GM18870 (cell line): ENCODE measurements at regions not wholly inside any gene's neighbourhood (a gene's known extent, or its start where the extent isn't known, plus 50 kb on each side); places are given as distances from the start of the nearest gene placed in this dataset.

Source experiments
- ATAC-seq: cut with Tn5 transposase; IDR thresholded peaks from one replicate; pipeline ENCODE4 v1.9.1; 2021; ENCODE audit warnings: moderate library complexity; ENCODE audit not compliant: unreplicated experiment

- no peak for ATAC-seq
Observed at GRCh38 chr6:93581371-93581770, 162.0 kb upstream of the EPHA7 start.

GRCh38 chr6:93580446-93580845 is 161.1 kb upstream of the EPHA7 start:
- ATAC-seq, result no peak

GRCh38 chr6:93575495-93576267 is 156.3 kb upstream of the EPHA7 start:
- ATAC-seq, result no peak

GRCh38 chr6:93574299-93574698 is 154.9 kb upstream of the EPHA7 start:
- ATAC-seq, result no peak

- no peak for ATAC-seq
Observed at GRCh38 chr6:93571346-93571745, 152.0 kb upstream of the EPHA7 start.

GRCh38 chr6:93568169-93568568 is 148.8 kb upstream of the EPHA7 start:
- no peak for ATAC-seq

- no peak for ATAC-seq
Observed at GRCh38 chr6:93567164-93567563, 147.8 kb upstream of the EPHA7 start.

GRCh38 chr6:93566285-93566684 is 146.9 kb upstream of the EPHA7 start:
- ATAC-seq, result no peak

GRCh38 chr6:93562582-93562981 is 143.2 kb upstream of the EPHA7 start:
- ATAC-seq, result no peak

GRCh38 chr6:93555292-93555691 is 135.9 kb upstream of the EPHA7 start:
- no peak for ATAC-seq

GRCh38 chr6:93554018-93554417 is 134.7 kb upstream of the EPHA7 start:
- ATAC-seq, result no peak

GRCh38 chr6:93550551-93551276 is 131.4 kb upstream of the EPHA7 start:
- no peak for ATAC-seq

- ATAC-seq, result no peak
Observed at GRCh38 chr6:93549868-93550267, 130.5 kb upstream of the EPHA7 start.

- no peak for ATAC-seq
Observed at GRCh38 chr6:93524671-93525451, 105.5 kb upstream of the EPHA7 start.

- ATAC-seq, result no peak
Observed at GRCh38 chr6:93523365-93523764, 104.0 kb upstream of the EPHA7 start.

- ATAC-seq, result no peak
Observed at GRCh38 chr6:93516441-93516840, 97.1 kb upstream of the EPHA7 start.

GRCh38 chr6:93515736-93516135 is 96.4 kb upstream of the EPHA7 start:
- no peak for ATAC-seq

- ATAC-seq, result no peak
Observed at GRCh38 chr6:93498713-93499112, 79.4 kb upstream of the EPHA7 start.

- no peak for ATAC-seq
Observed at GRCh38 chr6:93496548-93496947, 77.2 kb upstream of the EPHA7 start.

- no peak for ATAC-seq
Observed at GRCh38 chr6:93494057-93494456, 74.7 kb upstream of the EPHA7 start.

GRCh38 chr6:93474733-93475179 is 55.4 kb upstream of the EPHA7 start:
- ATAC-seq, result no peak

- ATAC-seq, result no peak
Observed at GRCh38 chr6:93471281-93471680, 51.9 kb upstream of the EPHA7 start.
